HEK293 (cell line): ENCODE measurements at regions not wholly inside any gene's neighbourhood (a gene's known extent, or its start where the extent isn't known, plus 50 kb on each side); places are given as distances from the start of the nearest gene placed in this dataset.
"Not testable (repeated sequence)": the region's sequence is repeated elsewhere in the genome, so short reads cannot be mapped to it uniquely, and the experiment has no call there.

Experiments used
- CTCF ChIA-PET: fragments of 350-600 bp; formaldehyde crosslinking; extraction: SDS; loops from one replicate; lab custom pipeline; 2021; ENCODE audit warnings: antibody characterized with exemption; lab: Yijun Ruan, JAX
- POLR2A ChIA-PET: fragments of 300-600 bp; formaldehyde crosslinking; extraction: SDS; loops from one replicate; lab custom pipeline; 2020; ENCODE audit warnings: antibody characterized with exemption, inconsistent platforms; lab: Yijun Ruan, JAX
- H3K27ac ChIP-seq: fragments of 200-500 bp; sonication (Bioruptor generic); 2 replicates; pipeline ENCODE4 v1.5.1; 2014; ENCODE audit warnings: low read depth, low read length, control low read depth, inconsistent platforms; ENCODE audit errors: extremely low read depth
- H3K36me3 ChIP-seq, 2 experiments: fragments of 200-500 bp in 1 of 2; sonication (Bioruptor generic) in 1 of 2; 1 replicate in 1 of 2; 2 replicates in 1 of 2; pipeline ENCODE4 v1.5.1; 2014 to 2017; ENCODE audit warnings: inconsistent platforms in 2 of 2, low read length in 2 of 2; ENCODE audit not compliant: control insufficient read depth in 2 of 2, insufficient read depth in 1 of 2
- H3K4me1 ChIP-seq: fragments of 200-500 bp; sonication (Bioruptor generic); 2 replicates; pipeline ENCODE4 v1.5.1; 2014; ENCODE audit warnings: mild to moderate bottlenecking, low read length, inconsistent platforms; ENCODE audit not compliant: control insufficient read depth, insufficient read depth
- H3K4me3 ChIP-seq: 2 replicates; pipeline ENCODE4 v1.5.1; 2011; ENCODE audit warnings: low read depth, mild to moderate bottlenecking, control low read depth, low read length, moderate library complexity
- H3K9me3 ChIP-seq: fragments of 200-500 bp; sonication (Bioruptor generic); 2 replicates; pipeline ENCODE4 v1.5.1; 2014; ENCODE audit warnings: low read depth, low read length, inconsistent platforms; ENCODE audit not compliant: control insufficient read depth, insufficient read depth
- ZNF140 ChIP-seq: fragments of 450-650 bp; formaldehyde crosslinking; IDR thresholded peaks from 2 replicates; pipeline ENCODE4 v1.5.1; 2016; ENCODE audit warnings: missing biosample characterization, missing genetic modification characterization
- ZNF394 ChIP-seq: fragments of 450-650 bp; formaldehyde crosslinking; IDR thresholded peaks from 2 replicates; pipeline ENCODE4 v1.5.1; 2016; ENCODE audit warnings: missing biosample characterization, missing genetic modification characterization, mild to moderate bottlenecking, moderate library complexity, borderline replicate concordance
- ZNF426 ChIP-seq: fragments of 450-650 bp; formaldehyde crosslinking; IDR thresholded peaks from 2 replicates; pipeline ENCODE4 v1.5.1; 2017; ENCODE audit warnings: missing biosample characterization, missing genetic modification characterization, mild to moderate bottlenecking, inconsistent platforms, moderate library complexity
- ZNF433 ChIP-seq: fragments of 450-650 bp; formaldehyde crosslinking; IDR thresholded peaks from 2 replicates; pipeline ENCODE4 v1.5.1; 2016; ENCODE audit warnings: missing biosample characterization, missing genetic modification characterization, low read depth
- ZNF555 ChIP-seq: fragments of 450-650 bp; formaldehyde crosslinking; conservative IDR thresholded peaks from 2 replicates; pipeline ENCODE4 v1.5.1; 2017; ENCODE audit warnings: missing biosample characterization, mild to moderate bottlenecking, missing genetic modification characterization, inconsistent platforms
- ZNF623 ChIP-seq: fragments of 450-650 bp; formaldehyde crosslinking; IDR thresholded peaks from 2 replicates; pipeline ENCODE4 v1.5.1; 2016; ENCODE audit warnings: missing biosample characterization, missing genetic modification characterization
- TF ChIP-seq, protein P1 (sequence below): fragments of 450-650 bp; formaldehyde crosslinking; conservative IDR thresholded peaks from 2 replicates; pipeline ENCODE4 v1.5.1; 2016; ENCODE audit warnings: low read depth, missing biosample characterization, missing genetic modification characterization
- TF ChIP-seq, protein P2 (sequence below): fragments of 450-650 bp; formaldehyde crosslinking; conservative IDR thresholded peaks from 2 replicates; pipeline ENCODE4 v1.5.1; 2016; ENCODE audit warnings: low read depth, missing biosample characterization, missing genetic modification characterization

DNA sequence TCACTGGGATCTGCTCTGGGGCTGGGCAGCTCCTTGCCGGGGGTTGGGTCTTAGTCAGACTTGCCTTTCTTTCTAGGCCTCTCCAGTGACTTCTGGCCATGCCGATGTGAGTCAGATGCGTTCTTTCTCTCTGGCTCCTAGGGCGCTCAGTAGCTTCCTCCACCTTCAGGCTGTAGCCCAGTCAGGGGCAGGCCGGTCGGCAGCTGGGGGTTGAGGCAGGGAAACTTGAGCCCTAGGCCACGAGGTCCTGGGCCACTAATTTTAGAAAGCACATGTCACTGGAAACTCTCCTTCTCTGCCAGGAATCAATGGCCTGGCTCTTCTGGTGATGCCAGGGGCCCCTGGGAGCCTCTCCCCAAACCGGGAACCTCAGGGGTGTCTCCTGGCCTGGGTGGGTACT is 192.4 kb upstream of the TP53TG3 start:
- POLR2A ChIA-PET, H3K4me3 ChIP-seq, H3K27ac ChIP-seq, H3K9me3 ChIP-seq, H3K36me3 ChIP-seq, CTCF ChIA-PET, H3K4me1 ChIP-seq: not testable (repeated sequence)

DNA sequence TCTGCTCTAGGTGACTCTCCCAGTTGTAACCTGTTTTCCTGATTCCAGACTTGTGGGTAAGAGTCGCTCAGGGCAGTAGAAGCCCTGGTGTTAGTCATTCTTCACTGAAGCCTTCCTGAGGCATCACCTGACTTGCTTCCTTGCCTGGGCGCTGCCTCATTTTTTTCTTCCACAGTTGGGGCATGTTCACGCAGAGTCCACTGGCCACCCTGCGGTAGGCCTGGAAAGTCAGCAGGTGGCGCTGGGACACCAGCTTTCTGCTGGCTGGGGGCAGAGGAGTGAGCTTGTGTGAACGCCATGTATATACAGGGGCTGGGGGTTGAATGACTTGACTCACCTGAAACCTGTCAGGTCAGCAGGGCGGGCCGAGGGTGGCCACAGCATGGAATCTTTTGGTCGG is 189.3 kb upstream of the TP53TG3 start:
- H3K36me3 ChIP-seq, H3K4me1 ChIP-seq, H3K9me3 ChIP-seq, POLR2A ChIA-PET, H3K4me3 ChIP-seq, H3K27ac ChIP-seq: not testable (repeated sequence)
- CTCF ChIA-PET: interaction anchor here (0.6 kb wide), 1 partner anchor 626 kb away, joined by 5 read pairs; no protein-coding TSS in a partner anchor

DNA sequence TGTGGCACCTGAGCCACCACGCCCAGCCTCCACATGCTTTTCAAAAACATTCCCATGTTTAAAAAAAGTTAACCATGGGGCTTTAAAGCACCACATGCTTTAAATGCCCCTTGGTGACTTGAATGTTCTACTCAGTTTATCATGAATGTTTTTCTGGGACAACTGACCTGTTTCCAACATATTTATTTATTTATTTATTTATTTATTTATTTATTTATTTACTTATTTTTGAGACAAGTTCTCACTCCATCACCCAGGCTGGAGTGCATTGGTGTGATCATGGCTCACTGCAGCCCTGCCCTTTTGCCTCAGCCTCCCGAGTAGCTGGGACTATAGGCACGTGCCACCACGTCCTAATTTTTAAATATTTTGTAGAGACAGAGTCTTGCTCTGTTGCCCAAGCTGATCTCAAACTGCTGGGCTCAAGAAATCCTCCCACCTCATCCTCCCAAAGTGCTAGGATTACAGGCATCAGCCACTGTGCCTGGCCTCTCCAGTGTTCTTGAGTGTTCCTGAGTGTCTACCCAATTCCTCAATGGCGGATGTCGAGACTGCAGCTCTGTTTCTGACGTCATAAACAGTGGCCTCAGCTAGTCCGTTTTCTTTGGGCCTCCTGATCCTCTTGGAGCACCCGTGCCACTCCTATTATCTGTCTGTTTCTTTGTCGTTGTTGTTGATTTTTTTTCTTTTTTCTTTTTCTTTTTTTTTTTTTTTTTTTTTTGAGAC is 185.7 kb upstream of the TP53TG3 start:
- H3K27ac ChIP-seq, H3K4me1 ChIP-seq, CTCF ChIA-PET, H3K4me3 ChIP-seq, H3K36me3 ChIP-seq, H3K9me3 ChIP-seq, POLR2A ChIA-PET: not testable (repeated sequence)
- TF ChIP-seq ZNF394 (tag by site-specific recombination) (peak; percentile 62; the same call in 1 of the 2 replicates), ZNF555 (peak; percentile 42), ZNF140 (tag by site-specific recombination) (peak; percentile 37; the same call in 1 of the 2 replicates), ZNF433 (tag by site-specific recombination) (0 out of 2 replicates have a peak, but pooled peaks have one; percentile 23), ZNF623 (tag by site-specific recombination) (peak; percentile 40; the same call in 1 of the 2 replicates), ZNF426 (peak; percentile 43)
- TF ChIP-seq, protein P1, sequence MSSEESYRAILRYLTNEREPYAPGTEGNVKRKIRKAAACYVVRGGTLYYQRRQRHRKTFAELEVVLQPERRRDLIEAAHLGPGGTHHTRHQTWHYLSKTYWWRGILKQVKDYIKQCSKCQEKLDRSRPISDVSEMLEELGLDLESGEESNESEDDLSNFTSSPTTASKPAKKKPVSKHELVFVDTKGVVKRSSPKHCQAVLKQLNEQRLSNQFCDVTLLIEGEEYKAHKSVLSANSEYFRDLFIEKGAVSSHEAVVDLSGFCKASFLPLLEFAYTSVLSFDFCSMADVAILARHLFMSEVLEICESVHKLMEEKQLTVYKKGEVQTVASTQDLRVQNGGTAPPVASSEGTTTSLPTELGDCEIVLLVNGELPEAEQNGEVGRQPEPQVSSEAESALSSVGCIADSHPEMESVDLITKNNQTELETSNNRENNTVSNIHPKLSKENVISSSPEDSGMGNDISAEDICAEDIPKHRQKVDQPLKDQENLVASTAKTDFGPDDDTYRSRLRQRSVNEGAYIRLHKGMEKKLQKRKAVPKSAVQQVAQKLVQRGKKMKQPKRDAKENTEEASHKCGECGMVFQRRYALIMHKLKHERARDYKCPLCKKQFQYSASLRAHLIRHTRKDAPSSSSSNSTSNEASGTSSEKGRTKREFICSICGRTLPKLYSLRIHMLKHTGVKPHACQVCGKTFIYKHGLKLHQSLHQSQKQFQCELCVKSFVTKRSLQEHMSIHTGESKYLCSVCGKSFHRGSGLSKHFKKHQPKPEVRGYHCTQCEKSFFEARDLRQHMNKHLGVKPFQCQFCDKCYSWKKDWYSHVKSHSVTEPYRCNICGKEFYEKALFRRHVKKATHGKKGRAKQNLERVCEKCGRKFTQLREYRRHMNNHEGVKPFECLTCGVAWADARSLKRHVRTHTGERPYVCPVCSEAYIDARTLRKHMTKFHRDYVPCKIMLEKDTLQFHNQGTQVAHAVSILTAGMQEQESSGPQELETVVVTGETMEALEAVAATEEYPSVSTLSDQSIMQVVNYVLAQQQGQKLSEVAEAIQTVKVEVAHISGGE (tag by site-specific recombination): peak; percentile 40; the same call in 1 of the 2 replicates
- TF ChIP-seq, protein P2, sequence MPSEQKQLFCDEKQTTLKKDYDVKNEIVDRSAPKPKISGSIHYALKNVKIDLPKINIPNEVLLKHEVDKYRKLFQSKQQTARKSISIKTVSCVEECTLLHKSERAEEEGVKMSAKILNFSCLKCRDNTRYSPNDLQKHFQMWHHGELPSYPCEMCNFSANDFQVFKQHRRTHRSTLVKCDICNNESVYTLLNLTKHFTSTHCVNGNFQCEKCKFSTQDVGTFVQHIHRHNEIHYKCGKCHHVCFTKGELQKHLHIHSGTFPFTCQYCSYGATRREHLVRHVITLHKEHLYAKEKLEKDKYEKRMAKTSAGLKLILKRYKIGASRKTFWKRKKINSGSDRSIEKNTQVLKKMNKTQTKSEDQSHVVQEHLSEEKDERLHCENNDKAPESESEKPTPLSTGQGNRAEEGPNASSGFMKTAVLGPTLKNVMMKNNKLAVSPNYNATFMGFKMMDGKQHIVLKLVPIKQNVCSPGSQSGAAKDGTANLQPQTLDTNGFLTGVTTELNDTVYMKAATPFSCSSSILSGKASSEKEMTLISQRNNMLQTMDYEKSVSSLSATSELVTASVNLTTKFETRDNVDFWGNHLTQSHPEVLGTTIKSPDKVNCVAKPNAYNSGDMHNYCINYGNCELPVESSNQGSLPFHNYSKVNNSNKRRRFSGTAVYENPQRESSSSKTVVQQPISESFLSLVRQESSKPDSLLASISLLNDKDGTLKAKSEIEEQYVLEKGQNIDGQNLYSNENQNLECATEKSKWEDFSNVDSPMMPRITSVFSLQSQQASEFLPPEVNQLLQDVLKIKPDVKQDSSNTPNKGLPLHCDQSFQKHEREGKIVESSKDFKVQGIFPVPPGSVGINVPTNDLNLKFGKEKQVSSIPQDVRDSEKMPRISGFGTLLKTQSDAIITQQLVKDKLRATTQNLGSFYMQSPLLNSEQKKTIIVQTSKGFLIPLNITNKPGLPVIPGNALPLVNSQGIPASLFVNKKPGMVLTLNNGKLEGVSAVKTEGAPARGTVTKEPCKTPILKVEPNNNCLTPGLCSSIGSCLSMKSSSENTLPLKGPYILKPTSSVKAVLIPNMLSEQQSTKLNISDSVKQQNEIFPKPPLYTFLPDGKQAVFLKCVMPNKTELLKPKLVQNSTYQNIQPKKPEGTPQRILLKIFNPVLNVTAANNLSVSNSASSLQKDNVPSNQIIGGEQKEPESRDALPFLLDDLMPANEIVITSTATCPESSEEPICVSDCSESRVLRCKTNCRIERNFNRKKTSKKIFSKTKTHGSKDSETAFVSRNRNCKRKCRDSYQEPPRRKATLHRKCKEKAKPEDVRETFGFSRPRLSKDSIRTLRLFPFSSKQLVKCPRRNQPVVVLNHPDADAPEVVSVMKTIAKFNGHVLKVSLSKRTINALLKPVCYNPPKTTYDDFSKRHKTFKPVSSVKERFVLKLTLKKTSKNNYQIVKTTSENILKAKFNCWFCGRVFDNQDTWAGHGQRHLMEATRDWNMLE (tag by site-specific recombination): peak; percentile 67

DNA sequence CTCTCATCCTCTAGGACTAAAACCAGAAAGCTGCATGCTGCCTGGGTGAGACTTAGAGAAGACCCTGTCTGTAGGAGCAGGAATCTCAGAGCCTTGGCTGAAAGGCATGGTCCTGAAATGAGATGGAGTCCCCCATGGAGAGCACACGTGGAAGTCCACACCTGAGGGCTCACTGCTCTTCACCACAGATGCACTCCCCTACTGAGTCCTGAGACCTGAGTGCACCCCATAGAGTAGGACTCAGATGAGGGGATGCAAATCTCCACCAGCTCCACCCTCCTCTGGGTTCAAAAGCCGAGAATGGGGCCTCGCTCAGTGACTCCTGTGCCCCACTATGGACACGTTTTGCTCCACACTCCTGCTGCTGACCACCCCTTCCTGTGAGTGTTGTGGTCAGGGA is 171.4 kb upstream of the TP53TG3 start:
- H3K27ac ChIP-seq, CTCF ChIA-PET, H3K9me3 ChIP-seq: not testable (repeated sequence)

DNA sequence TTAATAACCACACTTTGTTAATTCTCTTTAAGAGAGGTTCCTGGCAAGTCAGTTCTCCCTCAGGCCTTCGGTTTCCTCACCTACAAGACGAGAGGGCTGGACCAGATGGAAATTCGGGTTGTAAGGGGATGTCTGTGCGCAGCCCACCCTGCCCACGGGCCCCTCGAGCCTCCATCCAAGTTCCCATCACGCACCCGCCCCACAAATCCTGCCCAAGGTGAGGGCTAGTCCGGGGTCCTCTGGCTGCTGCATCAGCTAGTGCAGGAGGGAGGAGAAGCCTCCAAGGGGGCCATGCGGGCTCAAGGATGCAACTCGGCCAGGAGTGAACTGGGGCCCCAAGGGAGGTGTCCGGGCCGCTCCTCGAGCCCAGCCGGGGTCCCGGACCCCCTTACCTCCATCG is 169.6 kb upstream of the TP53TG3 start:
- H3K36me3 ChIP-seq, H3K4me1 ChIP-seq, POLR2A ChIA-PET, CTCF ChIA-PET, H3K4me3 ChIP-seq, H3K27ac ChIP-seq, H3K9me3 ChIP-seq: not testable (repeated sequence)

More for the DNA sequence above, 171.4 kb upstream of the TP53TG3 start:
- POLR2A ChIA-PET, H3K4me1 ChIP-seq, H3K4me3 ChIP-seq, H3K36me3 ChIP-seq: not testable (repeated sequence)
